ENCODE measurements at regions not wholly inside any gene's neighbourhood (a gene's known extent, or its start where the extent isn't known, plus 50 kb on each side); places are given as distances from the start of the nearest gene placed in this dataset.

- Histone ChIP-seq H3K36me3 (ENCODE audit: insufficient read depth, low read length) (no peaks in the 10 kb centered on the region), H3K9me3 (ENCODE audit: control insufficient read depth, insufficient read depth, low read length) (no peaks in the 10 kb centered on the region), H3K4me1 (ENCODE audit: insufficient read depth, low read length) (0 out of 2 replicates have a peak, but pooled peaks cover 2% of the 10 kb centered on the region), H3K9ac (ENCODE audit: low read depth, low read length) (no peak overlapping the region)
These were observed 51.7 kb upstream of the RCN1 start for GRCh38 chr11:32039149-32039548.

GRCh38 chr11:32034680-32035079, 56.2 kb upstream of the RCN1 start:
- H3K36me3 ChIP-seq (ENCODE audit: insufficient read depth, low read length) = no peaks in the 10 kb centered on the region
- no peaks in the 10 kb centered on the region for H3K9me3 ChIP-seq (ENCODE audit: control insufficient read depth, insufficient read depth, low read length)
- no peak overlapping the region for H3K9ac ChIP-seq (ENCODE audit: low read depth, low read length)
- no peaks in the 10 kb centered on the region for H3K4me1 ChIP-seq (ENCODE audit: insufficient read depth, low read length)

- no peaks in the 10 kb centered on the region for H3K4me1 ChIP-seq (ENCODE audit: insufficient read depth, low read length)
- no peak overlapping the region for H3K9ac ChIP-seq (ENCODE audit: low read depth, low read length)
- H3K9me3 ChIP-seq (ENCODE audit: control insufficient read depth, insufficient read depth, low read length) = no peaks in the 10 kb centered on the region
- H3K36me3 ChIP-seq (ENCODE audit: insufficient read depth, low read length) = no peaks in the 10 kb centered on the region
These were observed 56.7 kb upstream of the RCN1 start for GRCh38 chr11:32034149-32034548.

- H3K9ac ChIP-seq (ENCODE audit: low read depth, low read length) = no peak overlapping the region
- no peaks in the 10 kb centered on the region for H3K36me3 ChIP-seq (ENCODE audit: insufficient read depth, low read length)
- no peaks in the 10 kb centered on the region for H3K9me3 ChIP-seq (ENCODE audit: control insufficient read depth, insufficient read depth, low read length)
- H3K4me1 ChIP-seq (ENCODE audit: insufficient read depth, low read length) = no peaks in the 10 kb centered on the region
These were observed 57.4 kb upstream of the RCN1 start for GRCh38 chr11:32033491-32033890.

GRCh38 chr11:32033067-32033466, 57.8 kb upstream of the RCN1 start:
- Histone ChIP-seq H3K36me3 (ENCODE audit: insufficient read depth, low read length) (no peaks in the 10 kb centered on the region), H3K4me1 (ENCODE audit: insufficient read depth, low read length) (no peaks in the 10 kb centered on the region), H3K9me3 (ENCODE audit: control insufficient read depth, insufficient read depth, low read length) (no peaks in the 10 kb centered on the region), H3K9ac (ENCODE audit: low read depth, low read length) (no peak overlapping the region)

GRCh38 chr11:32032478-32032877, 58.4 kb upstream of the RCN1 start:
- Histone ChIP-seq H3K36me3 (ENCODE audit: insufficient read depth, low read length) (no peaks in the 10 kb centered on the region), H3K9me3 (ENCODE audit: control insufficient read depth, insufficient read depth, low read length) (no peaks in the 10 kb centered on the region), H3K4me1 (ENCODE audit: insufficient read depth, low read length) (no peaks in the 10 kb centered on the region), H3K9ac (ENCODE audit: low read depth, low read length) (no peak overlapping the region)

GRCh38 chr11:32032052-32032451, 58.8 kb upstream of the RCN1 start:
- Histone ChIP-seq H3K4me1 (ENCODE audit: insufficient read depth, low read length) (no peaks in the 10 kb centered on the region), H3K9ac (ENCODE audit: low read depth, low read length) (no peak overlapping the region), H3K36me3 (ENCODE audit: insufficient read depth, low read length) (no peaks in the 10 kb centered on the region), H3K9me3 (ENCODE audit: control insufficient read depth, insufficient read depth, low read length) (no peaks in the 10 kb centered on the region)

GRCh38 chr11:32030875-32031503, 59.9 kb upstream of the RCN1 start:
- no peak overlapping the region for H3K9ac ChIP-seq (ENCODE audit: low read depth, low read length)
- H3K9me3 ChIP-seq (ENCODE audit: control insufficient read depth, insufficient read depth, low read length) = no peaks in the 10 kb centered on the region
- no peaks in the 10 kb centered on the region for H3K4me1 ChIP-seq (ENCODE audit: insufficient read depth, low read length)
- H3K36me3 ChIP-seq (ENCODE audit: insufficient read depth, low read length) = no peaks in the 10 kb centered on the region

- Histone ChIP-seq H3K36me3 (ENCODE audit: insufficient read depth, low read length) (no peaks in the 10 kb centered on the region), H3K9ac (ENCODE audit: low read depth, low read length) (no peak overlapping the region), H3K9me3 (ENCODE audit: control insufficient read depth, insufficient read depth, low read length) (no peaks in the 10 kb centered on the region), H3K4me1 (ENCODE audit: insufficient read depth, low read length) (no peaks in the 10 kb centered on the region)
These were observed 61.2 kb upstream of the RCN1 start for GRCh38 chr11:32029721-32030120.

GRCh38 chr11:32028201-32028600, 62.7 kb upstream of the RCN1 start:
- Histone ChIP-seq H3K9me3 (ENCODE audit: control insufficient read depth, insufficient read depth, low read length) (no peaks in the 10 kb centered on the region), H3K4me1 (ENCODE audit: insufficient read depth, low read length) (no peaks in the 10 kb centered on the region), H3K9ac (ENCODE audit: low read depth, low read length) (no peak overlapping the region), H3K36me3 (ENCODE audit: insufficient read depth, low read length) (no peaks in the 10 kb centered on the region)

GRCh38 chr11:32026766-32027165, 64.1 kb upstream of the RCN1 start:
- Histone ChIP-seq H3K9ac (ENCODE audit: low read depth, low read length) (no peak overlapping the region), H3K9me3 (ENCODE audit: control insufficient read depth, insufficient read depth, low read length) (no peaks in the 10 kb centered on the region), H3K4me1 (ENCODE audit: insufficient read depth, low read length) (no peaks in the 10 kb centered on the region), H3K36me3 (ENCODE audit: insufficient read depth, low read length) (no peaks in the 10 kb centered on the region)

GRCh38 chr11:32024948-32025347, 65.9 kb upstream of the RCN1 start:
- Histone ChIP-seq H3K9me3 (ENCODE audit: control insufficient read depth, insufficient read depth, low read length) (no peaks in the 10 kb centered on the region), H3K9ac (ENCODE audit: low read depth, low read length) (no peak overlapping the region), H3K4me1 (ENCODE audit: insufficient read depth, low read length) (no peaks in the 10 kb centered on the region), H3K36me3 (ENCODE audit: insufficient read depth, low read length) (no peaks in the 10 kb centered on the region)

GRCh38 chr11:32023370-32024305, 67.2 kb upstream of the RCN1 start:
- Histone ChIP-seq H3K9me3 (ENCODE audit: control insufficient read depth, insufficient read depth, low read length) (no peaks in the 10 kb centered on the region), H3K4me1 (ENCODE audit: insufficient read depth, low read length) (no peaks in the 10 kb centered on the region), H3K9ac (ENCODE audit: low read depth, low read length) (no peak overlapping the region), H3K36me3 (ENCODE audit: insufficient read depth, low read length) (no peaks in the 10 kb centered on the region)

- no peak overlapping the region for H3K9ac ChIP-seq (ENCODE audit: low read depth, low read length)
- no peaks in the 10 kb centered on the region for H3K4me1 ChIP-seq (ENCODE audit: insufficient read depth, low read length)
- no peaks in the 10 kb centered on the region for H3K9me3 ChIP-seq (ENCODE audit: control insufficient read depth, insufficient read depth, low read length)
- H3K36me3 ChIP-seq (ENCODE audit: insufficient read depth, low read length) = no peaks in the 10 kb centered on the region
These were observed 72.2 kb upstream of the RCN1 start for GRCh38 chr11:32018672-32019071.

GRCh38 chr11:32016111-32016510, 74.8 kb upstream of the RCN1 start:
- Histone ChIP-seq H3K4me1 (ENCODE audit: insufficient read depth, low read length) (no peaks in the 10 kb centered on the region), H3K9me3 (ENCODE audit: control insufficient read depth, insufficient read depth, low read length) (no peaks in the 10 kb centered on the region), H3K9ac (ENCODE audit: low read depth, low read length) (no peak overlapping the region), H3K36me3 (ENCODE audit: insufficient read depth, low read length) (no peaks in the 10 kb centered on the region)

Measured in ES-I3 (cell line).